ENCODE measurements at regions not wholly inside any gene's neighbourhood (a gene's known extent, or its start where the extent isn't known, plus 50 kb on each side); places are given as distances from the start of the nearest gene placed in this dataset.
A peak's percentile ranks its signal among the peaks of the same experiment; 100 is the strongest.

GRCh38 chr5:103434057-103434456 lies 128.5 kb downstream of the NUDT12 start:
- DNase-seq (ENCODE audit: low read depth in 2 of 3, low spot score in 2 of 3): no peak

- DNase-seq (ENCODE audit: low read depth in 2 of 3, low spot score in 2 of 3): no peak
Observed at GRCh38 chr5:103433211-103433610, 129.4 kb downstream of the NUDT12 start.

- DNase-seq (ENCODE audit: low read depth in 2 of 3, low spot score in 2 of 3): no peak
Observed at GRCh38 chr5:103428923-103429322, 133.7 kb downstream of the NUDT12 start.

- DNase-seq (ENCODE audit: low read depth in 2 of 3, low spot score in 2 of 3): no peak
Observed at GRCh38 chr5:103428411-103428871, 134.1 kb downstream of the NUDT12 start.

- no peak for DNase-seq (ENCODE audit: low read depth in 2 of 3, low spot score in 2 of 3)
Observed at GRCh38 chr5:103427326-103427725, 135.3 kb downstream of the NUDT12 start.

GRCh38 chr5:103425686-103426454 lies 136.7 kb downstream of the NUDT12 start:
- DNase-seq (ENCODE audit: low read depth in 2 of 3, low spot score in 2 of 3): no peak

- no peak for DNase-seq (ENCODE audit: low read depth in 2 of 3, low spot score in 2 of 3)
Observed at GRCh38 chr5:103424453-103425205, 138.0 kb downstream of the NUDT12 start.

GRCh38 chr5:103424026-103424425 lies 138.6 kb downstream of the NUDT12 start:
- no peak for DNase-seq (ENCODE audit: low read depth in 2 of 3, low spot score in 2 of 3)

- DNase-seq (ENCODE audit: low read depth in 2 of 3, low spot score in 2 of 3): no peak
Observed at GRCh38 chr5:103422756-103423155, 139.8 kb downstream of the NUDT12 start.

GRCh38 chr5:103414604-103415003 lies 148.0 kb downstream of the NUDT12 start:
- DNase-seq (ENCODE audit: low read depth in 2 of 3, low spot score in 2 of 3): no peak

- no peak for DNase-seq (ENCODE audit: low read depth in 2 of 3, low spot score in 2 of 3)
Observed at GRCh38 chr5:103411711-103412110, 150.9 kb downstream of the NUDT12 start.

- no peak for DNase-seq (ENCODE audit: low read depth in 2 of 3, low spot score in 2 of 3)
Observed at GRCh38 chr5:103410172-103410571, 151.6 kb downstream of the MACIR start.

- no peak for DNase-seq (ENCODE audit: low read depth in 2 of 3, low spot score in 2 of 3)
Observed at GRCh38 chr5:103409013-103409670, 150.6 kb downstream of the MACIR start.

- DNase-seq (ENCODE audit: low read depth in 2 of 3, low spot score in 2 of 3): no peak
Observed at GRCh38 chr5:103408408-103408807, 149.8 kb downstream of the MACIR start.

GRCh38 chr5:103407402-103407801 lies 148.8 kb downstream of the MACIR start:
- DNase-seq (ENCODE audit: low read depth in 2 of 3, low spot score in 2 of 3): no peak

GRCh38 chr5:103404483-103404882 lies 145.9 kb downstream of the MACIR start:
- no peak for DNase-seq (ENCODE audit: low read depth in 2 of 3, low spot score in 2 of 3)

- DNase-seq (ENCODE audit: low read depth in 2 of 3, low spot score in 2 of 3): no peak
Observed at GRCh38 chr5:103402851-103403250, 144.3 kb downstream of the MACIR start.

GRCh38 chr5:103397739-103398581 lies 139.4 kb downstream of the MACIR start:
- DNase-seq (ENCODE audit: low read depth in 2 of 3, low spot score in 2 of 3): no peak

- DNase-seq (ENCODE audit: low read depth in 2 of 3, low spot score in 2 of 3): no peak
Observed at GRCh38 chr5:103394676-103395075, 136.1 kb downstream of the MACIR start.

- DNase-seq (ENCODE audit: low read depth in 2 of 3, low spot score in 2 of 3): peak in 1 of 3 donors; percentile 36
Observed at GRCh38 chr5:103393101-103393754, 134.7 kb downstream of the MACIR start.

Data from hematopoietic multipotent progenitor cell (in vitro differentiated cells).